ENCODE measurements at regions not wholly inside any gene's neighbourhood (a gene's known extent, or its start where the extent isn't known, plus 50 kb on each side); places are given as distances from the start of the nearest gene placed in this dataset.

DNA sequence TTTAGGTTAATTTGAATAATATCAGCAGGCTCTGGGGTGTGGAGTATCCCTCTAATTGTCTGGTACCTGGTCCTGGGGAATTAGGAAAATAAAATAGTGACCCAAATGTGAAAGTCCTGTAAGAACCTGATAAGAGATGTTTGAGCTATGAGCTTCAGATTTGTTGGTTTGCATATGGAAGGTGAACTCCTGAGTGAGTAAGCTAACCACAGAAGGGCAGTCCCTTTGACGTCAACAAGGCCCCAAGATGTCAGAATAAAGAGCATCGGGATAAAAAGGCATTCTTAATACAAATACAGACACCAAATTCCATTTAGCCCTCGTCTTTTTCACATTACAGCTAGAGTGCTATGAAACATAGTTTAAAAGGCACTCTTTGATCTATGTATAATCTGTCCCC, 1366.3 kb upstream of the TMEFF2 start:
- H3K4me1 ChIP-seq (ENCODE audit: low read length), result no peaks in the 10 kb centered on the region
- no peaks in the 10 kb centered on the region for H3F3A ChIP-seq (ENCODE audit: insufficient read depth, low read length)
- H2AFZ ChIP-seq (ENCODE audit: low read length), result no peak overlapping the region
- no peak for DNase-seq
- TF ChIP-seq, protein P1, sequence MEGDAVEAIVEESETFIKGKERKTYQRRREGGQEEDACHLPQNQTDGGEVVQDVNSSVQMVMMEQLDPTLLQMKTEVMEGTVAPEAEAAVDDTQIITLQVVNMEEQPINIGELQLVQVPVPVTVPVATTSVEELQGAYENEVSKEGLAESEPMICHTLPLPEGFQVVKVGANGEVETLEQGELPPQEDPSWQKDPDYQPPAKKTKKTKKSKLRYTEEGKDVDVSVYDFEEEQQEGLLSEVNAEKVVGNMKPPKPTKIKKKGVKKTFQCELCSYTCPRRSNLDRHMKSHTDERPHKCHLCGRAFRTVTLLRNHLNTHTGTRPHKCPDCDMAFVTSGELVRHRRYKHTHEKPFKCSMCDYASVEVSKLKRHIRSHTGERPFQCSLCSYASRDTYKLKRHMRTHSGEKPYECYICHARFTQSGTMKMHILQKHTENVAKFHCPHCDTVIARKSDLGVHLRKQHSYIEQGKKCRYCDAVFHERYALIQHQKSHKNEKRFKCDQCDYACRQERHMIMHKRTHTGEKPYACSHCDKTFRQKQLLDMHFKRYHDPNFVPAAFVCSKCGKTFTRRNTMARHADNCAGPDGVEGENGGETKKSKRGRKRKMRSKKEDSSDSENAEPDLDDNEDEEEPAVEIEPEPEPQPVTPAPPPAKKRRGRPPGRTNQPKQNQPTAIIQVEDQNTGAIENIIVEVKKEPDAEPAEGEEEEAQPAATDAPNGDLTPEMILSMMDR (IDR thresholded peaks at IDR 0.05; ENCODE audit: low read length), result no peak
- TF ChIP-seq EZH2 (optimal IDR thresholded peaks at IDR 0.05; ENCODE audit: low read depth, low read length), result no peak
- no peak for TF ChIP-seq EZH2phosphoT487 (IDR thresholded peaks at IDR 0.05; ENCODE audit: low read length)
- H3K9me2 ChIP-seq (replicated peaks; ENCODE audit: insufficient read depth, low read length), result no peaks in the 10 kb centered on the region
- no peak overlapping the region for H3K4me2 ChIP-seq (ENCODE audit: low read depth, low read length)
- no peaks in the 10 kb centered on the region for H3K9me3 ChIP-seq (replicated peaks; ENCODE audit: insufficient read depth, low read length)
- H3K27ac ChIP-seq (ENCODE audit: low read length), result no peak overlapping the region
- H3K27me3 ChIP-seq (replicated peaks; ENCODE audit: insufficient read depth, low read length), result no peaks in the 10 kb centered on the region
- H4K20me1 ChIP-seq (ENCODE audit: insufficient read depth, low read length), result no peaks in the 10 kb centered on the region
- H3K79me2 ChIP-seq (ENCODE audit: low read length), result no peaks in the 10 kb centered on the region
- H3K36me3 ChIP-seq (replicated peaks; ENCODE audit: insufficient read depth, low read length), result no peaks in the 10 kb centered on the region
- H3K9ac ChIP-seq (ENCODE audit: low read length), result no peak overlapping the region
- no peak overlapping the region for H3K4me3 ChIP-seq (ENCODE audit: low read length)

DNA sequence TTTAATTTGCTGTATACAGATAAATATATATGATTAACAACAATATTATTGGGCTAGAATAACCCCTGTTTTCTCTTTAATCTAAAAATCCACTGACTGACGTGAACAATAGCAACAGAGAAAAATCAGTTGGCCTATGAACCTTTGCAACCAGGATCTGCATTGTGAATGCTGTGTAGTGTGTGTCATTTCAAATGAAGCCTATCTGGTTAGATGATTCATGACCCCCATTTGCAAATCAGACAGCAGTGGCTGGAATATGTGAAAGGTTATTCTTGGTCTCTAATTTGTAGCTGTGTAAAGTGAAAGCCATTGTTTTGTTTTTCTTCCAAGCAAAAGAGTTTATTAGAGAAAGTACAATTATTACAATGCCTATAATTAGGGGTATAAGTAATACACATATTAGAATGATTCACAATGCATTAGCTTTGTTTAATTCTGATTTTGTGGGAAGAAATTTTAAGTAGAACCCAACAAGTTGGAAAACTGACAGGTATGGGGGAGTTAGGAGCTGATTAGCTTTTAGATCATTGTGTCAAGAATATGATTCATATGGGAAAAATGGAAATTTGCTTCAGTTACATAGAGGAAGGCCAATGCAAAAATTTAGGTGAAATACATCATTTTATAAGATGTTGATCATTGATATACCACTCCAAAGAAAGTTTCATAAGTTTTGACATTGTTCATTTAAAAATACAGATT, 1362.2 kb upstream of the TMEFF2 start:
- no peak for DNase-seq
- no peaks in the 10 kb centered on the region for H3K9me3 ChIP-seq (replicated peaks; ENCODE audit: insufficient read depth, low read length)
- H3K9me2 ChIP-seq (replicated peaks; ENCODE audit: insufficient read depth, low read length), result no peaks in the 10 kb centered on the region
- TF ChIP-seq, protein P1 (IDR thresholded peaks at IDR 0.05; ENCODE audit: low read length), result no peak
- TF ChIP-seq EZH2 (optimal IDR thresholded peaks at IDR 0.05; ENCODE audit: low read depth, low read length), result no peak
- no peak for TF ChIP-seq EZH2phosphoT487 (IDR thresholded peaks at IDR 0.05; ENCODE audit: low read length)
- no peaks in the 10 kb centered on the region for H3K36me3 ChIP-seq (replicated peaks; ENCODE audit: insufficient read depth, low read length)
- no peaks in the 10 kb centered on the region for H3K79me2 ChIP-seq (ENCODE audit: low read length)
- no peak overlapping the region for H3K4me2 ChIP-seq (ENCODE audit: low read depth, low read length)
- H3K27me3 ChIP-seq (replicated peaks; ENCODE audit: insufficient read depth, low read length), result no peaks in the 10 kb centered on the region
- no peak overlapping the region for H3K4me3 ChIP-seq (ENCODE audit: low read length)
- no peak overlapping the region for H3K27ac ChIP-seq (ENCODE audit: low read length)
- H3F3A ChIP-seq (ENCODE audit: insufficient read depth, low read length), result no peaks in the 10 kb centered on the region
- H4K20me1 ChIP-seq (ENCODE audit: insufficient read depth, low read length), result no peaks in the 10 kb centered on the region
- no peak overlapping the region for H2AFZ ChIP-seq (ENCODE audit: low read length)
- no peak overlapping the region for H3K9ac ChIP-seq (ENCODE audit: low read length)
- no peaks in the 10 kb centered on the region for H3K4me1 ChIP-seq (ENCODE audit: low read length)

DNA sequence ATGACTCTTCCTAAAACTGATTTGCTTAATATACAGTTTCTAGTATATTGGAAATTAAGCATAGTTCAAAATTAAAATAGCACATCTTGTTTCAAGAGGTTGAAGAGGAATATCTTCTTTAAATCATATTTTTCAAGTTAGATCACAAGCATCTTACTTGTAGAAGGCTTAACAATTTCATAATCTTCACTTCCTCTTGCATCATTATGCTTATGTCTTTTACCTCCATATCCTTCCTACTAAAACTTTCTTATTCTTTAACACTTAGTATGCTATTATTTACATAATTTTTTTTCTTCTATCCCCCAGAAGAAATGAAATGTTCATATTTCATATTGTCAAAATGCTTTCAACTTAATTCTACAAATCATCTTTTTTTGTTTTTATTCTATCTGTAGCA, 1354.9 kb upstream of the TMEFF2 start:
- H3K79me2 ChIP-seq (ENCODE audit: low read length), result no peaks in the 10 kb centered on the region
- H3K9me2 ChIP-seq (replicated peaks; ENCODE audit: insufficient read depth, low read length), result no peaks in the 10 kb centered on the region
- no peaks in the 10 kb centered on the region for H3K4me1 ChIP-seq (ENCODE audit: low read length)
- no peak for DNase-seq
- TF ChIP-seq, protein P1 (IDR thresholded peaks at IDR 0.05; ENCODE audit: low read length), result no peak
- TF ChIP-seq EZH2 (optimal IDR thresholded peaks at IDR 0.05; ENCODE audit: low read depth, low read length) (no peak), EZH2phosphoT487 (IDR thresholded peaks at IDR 0.05; ENCODE audit: low read length) (no peak)
- no peak overlapping the region for H2AFZ ChIP-seq (ENCODE audit: low read length)
- no peaks in the 10 kb centered on the region for H3F3A ChIP-seq (ENCODE audit: insufficient read depth, low read length)
- H3K9me3 ChIP-seq (replicated peaks; ENCODE audit: insufficient read depth, low read length), result no peaks in the 10 kb centered on the region
- H3K27ac ChIP-seq (ENCODE audit: low read length), result no peak overlapping the region
- no peaks in the 10 kb centered on the region for H3K27me3 ChIP-seq (replicated peaks; ENCODE audit: insufficient read depth, low read length)
- no peaks in the 10 kb centered on the region for H3K36me3 ChIP-seq (replicated peaks; ENCODE audit: insufficient read depth, low read length)
- H3K9ac ChIP-seq (ENCODE audit: low read length), result no peak overlapping the region
- no peak overlapping the region for H3K4me3 ChIP-seq (ENCODE audit: low read length)
- H3K4me2 ChIP-seq (ENCODE audit: low read depth, low read length), result no peak overlapping the region
- H4K20me1 ChIP-seq (ENCODE audit: insufficient read depth, low read length), result no peaks in the 10 kb centered on the region
